GM19035 (cell line): ENCODE measurements at regions not wholly inside any gene's neighbourhood (a gene's known extent, or its start where the extent isn't known, plus 50 kb on each side); places are given as distances from the start of the nearest gene placed in this dataset.
"Not testable (repeated sequence)": the region's sequence is repeated elsewhere in the genome, so short reads cannot be mapped to it uniquely, and the experiment has no call there.

ENCODE experiments used
- ATAC-seq: cut with Tn5 transposase; IDR thresholded peaks from one replicate; pipeline ENCODE4 v1.9.1; 2021; ENCODE audit not compliant: unreplicated experiment

DNA sequence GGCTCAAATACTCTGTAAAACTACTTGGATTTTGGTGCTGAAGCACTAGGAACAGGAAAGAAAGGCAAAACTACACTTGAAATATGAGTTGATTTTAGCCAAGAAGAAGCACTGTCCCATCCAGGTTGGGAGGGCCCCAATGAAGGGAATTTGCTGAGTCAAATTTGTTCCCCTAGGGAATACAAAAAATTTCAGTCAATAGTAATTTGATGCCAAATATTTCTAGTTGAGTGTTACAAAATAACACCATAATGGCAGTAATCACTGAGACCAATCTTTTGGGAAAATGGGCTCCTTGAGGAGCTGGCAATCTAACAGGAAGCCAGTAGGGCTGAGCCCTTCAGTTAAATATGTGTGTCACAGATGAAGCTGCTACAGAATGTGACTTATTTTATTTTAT, 896.9 kb downstream of the DIPK2A start:
- ATAC-seq: no peak

- ATAC-seq: no peak
Observed at GRCh38 chr3:144873066-144873465, 901.4 kb downstream of the DIPK2A start.

DNA sequence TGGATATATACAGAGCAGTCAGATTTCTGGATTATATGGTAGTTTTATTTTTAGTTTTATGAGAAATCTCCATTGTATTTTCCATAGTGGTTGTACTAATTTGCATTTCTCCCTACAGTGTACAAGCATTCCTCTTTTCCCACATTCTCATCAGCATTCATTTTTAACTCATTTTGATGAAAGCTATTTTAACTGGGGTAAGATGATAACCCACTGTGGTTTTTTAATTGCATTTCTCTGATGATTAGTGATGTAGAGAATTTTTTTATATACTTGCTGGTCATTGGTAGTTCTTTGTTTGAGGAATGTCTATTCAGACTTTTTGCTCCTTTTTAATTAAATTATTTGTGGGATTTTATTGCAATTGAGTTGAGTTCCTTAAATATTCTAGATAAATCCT, 903.6 kb downstream of the DIPK2A start:
- no peak for ATAC-seq

- ATAC-seq: no peak
Observed at GRCh38 chr3:144877356-144877755, 905.7 kb downstream of the DIPK2A start.

DNA sequence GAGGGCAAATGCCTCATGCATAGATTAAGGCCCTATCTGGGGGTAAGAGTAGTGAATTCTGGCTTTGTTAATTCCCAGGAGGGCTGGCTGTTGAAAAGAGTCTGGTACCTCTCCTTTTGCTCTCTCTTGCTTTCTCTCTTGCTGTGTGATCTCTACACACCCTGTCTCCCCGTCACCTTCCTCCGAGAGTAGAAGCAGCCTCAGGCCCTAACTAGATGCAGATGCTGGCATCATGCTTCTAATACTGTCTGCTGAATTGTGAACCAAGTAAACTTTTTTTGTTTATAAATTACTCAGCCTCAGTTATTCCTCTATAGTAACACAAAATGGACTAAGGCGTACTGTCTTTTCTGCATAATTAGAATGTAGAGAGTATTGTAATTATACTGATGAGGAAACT, 908.1 kb downstream of the DIPK2A start:
- ATAC-seq: no peak

DNA sequence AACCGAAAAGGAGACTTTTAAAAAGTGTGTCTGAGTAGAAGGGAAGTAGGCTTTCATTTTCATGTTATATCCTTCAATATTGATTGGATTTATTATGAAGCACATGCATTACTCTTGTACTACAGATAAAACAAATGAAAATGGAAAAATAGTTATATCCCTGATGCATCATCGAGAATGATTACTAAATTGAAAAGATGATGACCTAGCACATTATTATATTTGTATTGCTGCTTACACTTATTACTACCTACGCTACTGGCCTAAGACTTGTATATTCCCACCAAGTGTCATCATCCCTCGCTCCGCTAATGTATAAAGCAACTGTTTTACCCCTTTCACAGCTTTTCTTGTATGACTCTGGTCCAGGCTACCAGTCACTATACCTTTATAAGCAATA, 922.4 kb downstream of the DIPK2A start:
- ATAC-seq: no peak

- ATAC-seq: no peak
Observed at GRCh38 chr3:144894576-144894975, 923.0 kb downstream of the DIPK2A start.

DNA sequence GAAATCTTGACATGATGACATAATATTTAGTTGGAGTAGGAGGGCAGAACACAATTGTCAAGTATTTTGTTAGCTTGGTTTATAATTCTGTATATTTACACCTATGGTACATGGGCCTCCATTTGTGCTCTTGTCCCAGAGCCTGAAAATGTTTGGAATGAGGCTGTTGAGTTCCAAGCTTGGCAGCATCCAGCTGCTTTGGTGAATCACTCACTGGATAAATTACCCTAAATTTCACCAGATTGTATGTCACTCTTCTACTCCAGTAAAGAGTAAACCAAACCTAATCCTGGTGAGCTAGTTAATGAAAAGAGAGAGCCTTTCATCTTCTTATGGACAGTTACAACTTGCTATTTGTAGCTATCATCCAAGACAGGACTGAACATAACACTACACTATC, 928.7 kb downstream of the DIPK2A start:
- ATAC-seq: no peak

DNA sequence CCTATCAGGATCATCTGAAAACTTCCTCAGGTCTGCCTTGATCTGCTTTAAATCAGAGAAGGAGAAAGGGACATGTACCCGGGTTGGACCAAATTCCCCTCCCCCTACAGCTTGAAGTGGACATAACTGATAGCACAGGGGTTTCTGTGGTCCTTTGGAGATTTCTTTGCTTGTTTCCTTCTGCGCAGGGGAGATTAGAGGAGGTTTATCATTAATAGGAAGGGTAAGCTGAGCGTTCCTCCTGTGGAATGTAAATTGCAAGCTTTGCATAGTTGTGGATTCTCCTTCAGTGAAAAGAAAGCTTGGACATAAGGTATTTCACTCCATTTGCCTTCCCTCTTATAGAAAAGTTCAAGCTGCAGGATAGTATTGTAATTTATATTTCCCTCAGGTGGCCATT, 936.0 kb downstream of the DIPK2A start:
- not testable (repeated sequence) for ATAC-seq

- no peak for ATAC-seq
Observed at GRCh38 chr3:144912968-144913367, 941.3 kb downstream of the DIPK2A start.

- ATAC-seq: no peak
Observed at GRCh38 chr3:144915202-144915601, 943.6 kb downstream of the DIPK2A start.

- no peak for ATAC-seq
Observed at GRCh38 chr3:144921710-144922109, 950.1 kb downstream of the DIPK2A start.

DNA sequence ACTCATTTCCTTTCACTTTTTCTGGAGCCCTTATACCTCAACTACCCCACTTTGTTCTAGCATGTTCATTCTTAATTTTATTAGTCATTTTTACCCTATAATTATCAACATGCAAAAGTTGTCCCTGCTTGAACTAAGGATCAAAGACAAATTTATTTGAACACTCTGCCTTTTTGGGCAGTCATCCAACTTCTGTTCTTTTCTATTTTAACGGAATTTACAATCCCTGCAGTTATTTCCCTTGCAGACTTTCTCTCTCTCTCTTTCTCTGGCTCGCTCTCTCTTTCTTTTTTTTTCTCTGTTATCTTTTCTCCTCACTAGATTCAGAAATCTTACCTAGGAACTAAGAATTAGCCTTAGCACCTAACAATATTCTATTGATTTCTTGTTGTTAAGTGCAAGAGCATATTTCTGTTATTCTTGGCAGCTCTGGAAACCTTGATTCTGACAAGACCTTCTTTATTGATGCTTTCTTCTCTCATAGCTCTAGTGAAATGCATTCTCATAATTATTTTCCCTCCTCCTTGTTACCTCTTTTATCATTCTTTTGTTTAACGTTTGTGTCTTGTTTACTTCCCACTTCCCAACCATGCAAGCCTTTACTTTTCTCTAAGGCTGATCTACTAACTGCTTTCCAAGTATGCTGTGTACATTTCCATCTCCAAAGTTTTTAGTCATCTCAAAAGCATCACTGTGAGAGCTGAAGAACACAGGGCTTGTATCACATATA, 951.6 kb downstream of the DIPK2A start:
- no peak for ATAC-seq

DNA sequence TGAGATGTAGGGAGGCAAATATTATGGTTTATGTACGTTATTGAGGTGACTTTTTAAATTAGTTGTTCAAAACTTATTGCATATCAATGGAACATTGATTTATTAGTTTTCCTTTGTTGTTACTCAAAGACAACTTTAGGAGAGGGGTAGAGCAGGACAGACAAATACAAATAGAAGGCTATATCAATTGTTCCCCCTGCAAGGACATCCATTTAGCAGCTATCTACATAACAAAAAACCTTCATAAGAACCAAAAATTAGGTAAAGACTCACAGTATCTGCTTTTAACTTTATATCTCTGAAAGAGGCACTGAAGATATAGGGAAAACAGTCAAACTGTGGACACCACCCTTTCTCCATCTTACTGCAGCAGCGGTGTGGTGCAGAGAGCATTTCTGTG, 958.8 kb downstream of the DIPK2A start:
- ATAC-seq: no peak

- ATAC-seq: no peak
Observed at GRCh38 chr3:144931590-144931989, 960.0 kb downstream of the DIPK2A start.

DNA sequence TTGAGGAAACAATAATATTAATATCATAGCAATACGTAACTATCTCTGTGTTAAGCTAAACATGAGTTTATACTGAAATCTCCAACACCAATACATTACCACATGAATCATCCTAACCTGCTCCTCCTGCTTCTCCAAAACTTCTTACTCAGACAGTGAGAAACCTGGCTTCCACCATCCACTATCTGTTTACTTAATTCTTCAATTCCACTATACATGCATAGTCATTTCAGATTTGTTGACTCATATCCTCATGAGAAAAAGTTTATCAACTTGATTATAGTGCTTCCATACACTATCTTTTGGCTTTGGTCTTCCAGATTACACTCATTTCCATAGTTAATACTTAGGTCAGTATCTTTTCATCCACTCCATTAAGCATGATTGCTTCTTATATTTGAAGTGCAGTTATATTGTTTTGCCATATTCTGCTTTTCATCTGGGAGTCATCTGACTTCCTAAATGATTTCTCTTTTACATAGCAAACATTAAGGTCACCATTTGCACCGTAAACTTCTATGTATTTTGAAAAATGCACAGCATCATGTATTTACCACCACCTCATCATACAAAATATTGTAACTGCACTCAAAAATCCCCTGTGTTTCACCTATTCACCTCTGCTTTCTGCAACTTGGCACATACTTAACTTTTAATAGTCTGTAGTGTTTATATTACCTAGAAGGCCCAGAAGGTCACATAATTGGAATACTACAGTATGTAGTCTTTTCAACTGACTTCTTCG, 970.6 kb downstream of the DIPK2A start:
- ATAC-seq: no peak

DNA sequence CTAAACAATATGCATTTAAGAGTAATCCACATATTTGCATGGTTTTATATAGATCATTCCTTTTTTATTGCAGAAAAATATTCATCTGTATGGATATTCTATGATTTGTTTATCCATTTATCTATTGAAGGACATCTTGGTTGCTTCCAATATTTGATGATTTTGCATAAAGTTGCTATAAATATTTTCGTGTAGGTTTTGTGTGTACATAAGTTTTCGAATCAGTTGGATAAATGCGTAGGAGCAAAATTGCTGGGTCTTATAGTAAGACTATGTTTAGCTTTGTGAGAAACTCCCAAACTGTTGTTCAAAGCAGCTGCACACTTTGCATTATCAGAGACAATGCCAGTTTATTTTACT, 971.2 kb downstream of the DIPK2A start:
- ATAC-seq: no peak

DNA sequence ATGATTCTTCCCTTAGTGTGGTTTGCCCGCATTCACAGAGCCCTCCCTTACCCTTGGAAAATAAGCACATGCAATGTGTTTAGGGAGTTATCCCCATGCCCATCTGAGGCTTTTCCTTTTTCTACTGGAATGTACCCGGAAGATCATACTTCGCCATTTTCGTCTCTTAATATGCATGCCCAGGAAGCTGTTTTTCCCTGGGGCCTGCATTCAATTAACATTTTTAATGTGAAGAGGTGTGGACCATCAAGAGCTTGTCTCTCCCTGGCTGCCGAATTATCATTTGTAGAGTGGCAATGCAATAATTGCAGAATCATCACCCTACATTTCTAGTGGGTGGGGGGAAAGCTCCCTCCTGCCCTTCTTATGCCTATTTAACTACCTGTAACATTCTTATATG, 976.3 kb downstream of the DIPK2A start:
- no peak for ATAC-seq

DNA sequence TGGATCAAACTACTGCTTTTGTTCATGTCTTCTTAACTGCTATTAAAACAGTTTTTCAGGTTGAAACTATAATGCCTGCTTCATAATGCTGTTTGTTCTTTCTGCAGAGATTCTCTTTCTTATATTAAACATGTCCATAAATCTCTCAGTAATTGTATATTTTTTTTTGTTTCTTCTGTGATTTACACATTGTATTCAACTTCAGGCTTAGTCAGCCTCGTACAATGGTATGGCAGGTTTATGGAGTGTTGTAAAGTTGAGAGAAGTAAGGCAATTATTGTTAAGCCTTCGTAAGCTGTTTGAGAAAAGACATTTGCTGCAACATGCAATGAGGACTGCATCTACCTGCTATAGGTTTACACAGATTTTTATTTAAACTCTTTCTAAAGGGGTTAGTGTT, 977.1 kb downstream of the DIPK2A start:
- ATAC-seq: no peak

GRCh38 chr3:144953959-144954358, 982.3 kb downstream of the DIPK2A start:
- ATAC-seq: no peak

DNA sequence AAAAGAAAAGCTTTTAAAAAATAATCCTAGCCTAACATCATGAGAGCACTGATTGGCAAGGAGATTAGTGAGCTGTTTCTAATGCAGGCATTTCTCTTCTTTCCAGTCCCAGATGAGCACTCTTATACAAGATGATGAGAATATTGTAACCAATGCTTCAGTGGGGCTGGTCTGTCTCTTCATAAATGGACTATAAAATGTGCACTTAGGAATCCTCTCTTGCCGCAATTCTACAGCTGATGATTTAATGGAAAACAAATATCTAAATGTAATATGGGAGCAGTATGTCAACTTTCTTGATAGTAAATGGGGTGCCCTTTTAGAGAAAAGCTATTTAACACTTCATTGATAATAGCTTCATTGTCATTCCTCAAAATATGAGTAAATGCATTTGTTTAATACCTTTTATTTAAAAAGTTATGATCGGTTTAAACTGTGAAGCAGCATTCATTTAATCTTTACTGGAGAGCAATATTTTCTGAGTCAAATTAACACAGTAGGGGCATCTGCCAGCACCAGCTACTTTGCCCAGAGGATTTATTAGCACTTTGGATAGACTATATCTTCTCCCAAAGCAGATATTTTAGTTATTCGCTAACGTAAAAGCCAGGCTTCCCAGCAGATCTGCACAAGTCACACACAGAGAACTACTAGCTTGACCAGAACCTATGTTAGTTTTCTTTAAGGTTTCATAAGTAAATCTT, 985.9 kb downstream of the DIPK2A start:
- ATAC-seq: no peak

- ATAC-seq: no peak
Observed at GRCh38 chr3:144963810-144964209, 992.2 kb downstream of the DIPK2A start.
